ENCODE measurements at regions not wholly inside any gene's neighbourhood (a gene's known extent, or its start where the extent isn't known, plus 50 kb on each side); places are given as distances from the start of the nearest gene placed in this dataset.
A peak's percentile ranks its signal among the peaks of the same experiment; 100 is the strongest.

GRCh38 chr17:79162012-79162963, 87.7 kb downstream of the ENGASE start:
- no peak for DNase-seq

- peak; percentile 7 for DNase-seq
These were observed 86.5 kb downstream of the ENGASE start for GRCh38 chr17:79160980-79161636.

- no peak for DNase-seq
These were observed 85.3 kb downstream of the ENGASE start for GRCh38 chr17:79159926-79160325.

- no peak for DNase-seq
These were observed 84.8 kb downstream of the ENGASE start for GRCh38 chr17:79159471-79159870.

- DNase-seq = no peak
These were observed 82.0 kb downstream of the ENGASE start for GRCh38 chr17:79156463-79157095.

- DNase-seq = no peak
These were observed 81.1 kb downstream of the ENGASE start for GRCh38 chr17:79155701-79156100.

- DNase-seq = no peak
These were observed 80.4 kb downstream of the ENGASE start for GRCh38 chr17:79154951-79155585.

- DNase-seq = no peak
These were observed 79.8 kb downstream of the ENGASE start for GRCh38 chr17:79154446-79154845.

- no peak for DNase-seq
These were observed 78.9 kb downstream of the ENGASE start for GRCh38 chr17:79153367-79154130.

GRCh38 chr17:79152636-79153035, 78.0 kb downstream of the ENGASE start:
- no peak for DNase-seq

- DNase-seq = no peak
These were observed 77.5 kb downstream of the ENGASE start for GRCh38 chr17:79152110-79152509.

- no peak for DNase-seq
These were observed 76.2 kb downstream of the ENGASE start for GRCh38 chr17:79150799-79151198.

GRCh38 chr17:79150035-79150733, 75.6 kb downstream of the ENGASE start:
- no peak for DNase-seq

- DNase-seq = no peak
These were observed 74.0 kb downstream of the ENGASE start for GRCh38 chr17:79148584-79148983.

GRCh38 chr17:79147746-79148506, 73.3 kb downstream of the ENGASE start:
- no peak for DNase-seq

- no peak for DNase-seq
These were observed 71.9 kb downstream of the ENGASE start for GRCh38 chr17:79146562-79146961.

- DNase-seq = no peak
These were observed 70.9 kb downstream of the ENGASE start for GRCh38 chr17:79145548-79145947.

GRCh38 chr17:79144133-79144532, 69.5 kb downstream of the ENGASE start:
- no peak for DNase-seq

- no peak for DNase-seq
These were observed 67.8 kb downstream of the ENGASE start for GRCh38 chr17:79142375-79142774.

GRCh38 chr17:79141578-79142355, 67.1 kb downstream of the ENGASE start:
- no peak for DNase-seq
